SU-DHL-6 (cell line): ENCODE measurements at regions not wholly inside any gene's neighbourhood (a gene's known extent, or its start where the extent isn't known, plus 50 kb on each side); places are given as distances from the start of the nearest gene placed in this dataset.
"Not testable (repeated sequence)": the region's sequence is repeated elsewhere in the genome, so short reads cannot be mapped to it uniquely, and the experiment has no call there.

Experiments
- H2AFZ ChIP-seq: fragments of 200-600 bp; sonication (generic); 2 replicates; pipeline ENCODE4 v1.6.1; 2014; ENCODE audit warnings: low read depth, mild to moderate bottlenecking, moderate library complexity, mixed read lengths, antibody characterized with exemption, low read length; ENCODE audit not compliant: severe bottlenecking
- H3F3A ChIP-seq: fragments of 200-600 bp; shearing (Covaris generic); 2 replicates; pipeline ENCODE4 v1.6.0; 2016; ENCODE audit warnings: antibody characterized with exemption, mild to moderate bottlenecking; ENCODE audit not compliant: insufficient read depth
- H3K27ac ChIP-seq: fragments of 200-600 bp; sonication (generic); 2 replicates; pipeline ENCODE4 v1.5.1; 2016; ENCODE audit warnings: low read depth, mild to moderate bottlenecking, low read length, moderate library complexity, mixed read lengths
- H3K27me3 ChIP-seq: fragments of 200-600 bp; sonication (generic), shearing (Covaris generic); 2 replicates; pipeline ENCODE4 v1.6.0; 2014; ENCODE audit warnings: mild to moderate bottlenecking, low read length
- H3K36me3 ChIP-seq: fragments of 200-600 bp; sonication (generic); 2 replicates; pipeline ENCODE4 v1.6.1; 2014; ENCODE audit warnings: mild to moderate bottlenecking, low read length, mixed read lengths
- H3K4me2 ChIP-seq: fragments of 300-600, 200-600 bp; shearing (Covaris generic), sonication (generic); 2 replicates; pipeline ENCODE4 v1.6.0; 2014; ENCODE audit warnings: low read length, low read depth, mild to moderate bottlenecking; ENCODE audit not compliant: poor library complexity, severe bottlenecking
- H3K4me3 ChIP-seq: fragments of 200-600 bp; sonication (generic); 2 replicates; pipeline ENCODE4 v1.5.1; 2014; ENCODE audit warnings: antibody characterized with exemption, low read length, mild to moderate bottlenecking, mixed read lengths; ENCODE audit not compliant: insufficient read depth, poor library complexity, severe bottlenecking
- H3K79me2 ChIP-seq: fragments of 200-600 bp; sonication (generic); 2 replicates; pipeline ENCODE4 v1.6.1; 2014; ENCODE audit warnings: mild to moderate bottlenecking, low read length, moderate library complexity; ENCODE audit not compliant: insufficient read depth
- H3K9ac ChIP-seq: fragments of 200-600 bp; sonication (generic); 2 replicates; pipeline ENCODE4 v1.7.0; 2014; ENCODE audit warnings: mild to moderate bottlenecking, low read length
- H3K9me2 ChIP-seq: fragments of 200-600 bp; sonication (generic); replicated peaks from 2 replicates; pipeline ENCODE4 v1.6.1; 2014; ENCODE audit warnings: low read length; ENCODE audit not compliant: insufficient read depth
- H3K9me3 ChIP-seq: fragments of 200-600 bp; sonication (generic); 2 replicates; pipeline ENCODE4 v1.6.1; 2014; ENCODE audit warnings: low read length, mixed read lengths; ENCODE audit not compliant: insufficient read depth
- H4K20me1 ChIP-seq: fragments of 200-600 bp; sonication (generic); 2 replicates; pipeline ENCODE4 v1.6.1; 2014; ENCODE audit warnings: low read depth, mild to moderate bottlenecking, antibody characterized with exemption, low read length, moderate library complexity, mixed read lengths
- EZH2phosphoT487 ChIP-seq: fragments of 200-600 bp; sonication (generic), shearing (Covaris generic); conservative IDR thresholded peaks from 2 replicates; pipeline ENCODE4 v1.6.1; 2018; ENCODE audit warnings: mild to moderate bottlenecking, antibody characterized with exemption, low read length, moderate library complexity, mixed read lengths
- TF ChIP-seq, protein P1 (sequence below): fragments of 200-600 bp; sonication (generic); IDR thresholded peaks from one replicate; pipeline ENCODE4 v1.5.1; 2017; ENCODE audit warnings: antibody characterized with exemption, mild to moderate bottlenecking, low read length, moderate library complexity; ENCODE audit not compliant: insufficient read depth, poor library complexity, severe bottlenecking

DNA sequence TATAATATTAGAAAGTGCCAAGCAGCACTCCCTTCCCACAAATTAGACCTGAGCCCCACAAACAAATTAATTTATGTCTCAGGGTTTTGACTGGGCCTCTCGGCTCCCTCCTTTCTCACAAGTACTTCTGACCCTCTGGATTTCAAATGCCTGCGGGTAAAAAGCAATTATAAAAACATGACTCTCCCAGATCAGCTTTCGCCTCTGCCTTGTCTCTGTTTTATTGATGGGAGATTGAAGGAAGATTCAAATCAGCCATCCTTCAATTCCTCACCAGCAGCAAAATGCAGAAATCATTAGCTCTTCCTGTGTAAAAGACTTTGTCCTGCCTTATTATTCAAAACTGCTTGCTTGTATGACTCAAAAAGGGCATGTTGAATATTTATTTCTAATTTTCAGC is 453.7 kb upstream of the MKI67 start:
- Histone ChIP-seq H3K79me2 (no peaks in the 10 kb centered on the region), H3K4me2 (no peak overlapping the region), H3F3A (no peaks in the 10 kb centered on the region), H3K9me2 (no peaks in the 10 kb centered on the region), H3K9me3 (no peaks in the 10 kb centered on the region), H3K4me3 (no peak overlapping the region), H3K27me3 (no peaks in the 10 kb centered on the region), H3K36me3 (no peaks in the 10 kb centered on the region), H3K9ac (no peak overlapping the region), H4K20me1 (no peaks in the 10 kb centered on the region), H3K27ac (no peak overlapping the region), H2AFZ (no peak overlapping the region)
- TF ChIP-seq, protein P1, sequence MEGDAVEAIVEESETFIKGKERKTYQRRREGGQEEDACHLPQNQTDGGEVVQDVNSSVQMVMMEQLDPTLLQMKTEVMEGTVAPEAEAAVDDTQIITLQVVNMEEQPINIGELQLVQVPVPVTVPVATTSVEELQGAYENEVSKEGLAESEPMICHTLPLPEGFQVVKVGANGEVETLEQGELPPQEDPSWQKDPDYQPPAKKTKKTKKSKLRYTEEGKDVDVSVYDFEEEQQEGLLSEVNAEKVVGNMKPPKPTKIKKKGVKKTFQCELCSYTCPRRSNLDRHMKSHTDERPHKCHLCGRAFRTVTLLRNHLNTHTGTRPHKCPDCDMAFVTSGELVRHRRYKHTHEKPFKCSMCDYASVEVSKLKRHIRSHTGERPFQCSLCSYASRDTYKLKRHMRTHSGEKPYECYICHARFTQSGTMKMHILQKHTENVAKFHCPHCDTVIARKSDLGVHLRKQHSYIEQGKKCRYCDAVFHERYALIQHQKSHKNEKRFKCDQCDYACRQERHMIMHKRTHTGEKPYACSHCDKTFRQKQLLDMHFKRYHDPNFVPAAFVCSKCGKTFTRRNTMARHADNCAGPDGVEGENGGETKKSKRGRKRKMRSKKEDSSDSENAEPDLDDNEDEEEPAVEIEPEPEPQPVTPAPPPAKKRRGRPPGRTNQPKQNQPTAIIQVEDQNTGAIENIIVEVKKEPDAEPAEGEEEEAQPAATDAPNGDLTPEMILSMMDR = no peak
- no peak for TF ChIP-seq EZH2phosphoT487

DNA sequence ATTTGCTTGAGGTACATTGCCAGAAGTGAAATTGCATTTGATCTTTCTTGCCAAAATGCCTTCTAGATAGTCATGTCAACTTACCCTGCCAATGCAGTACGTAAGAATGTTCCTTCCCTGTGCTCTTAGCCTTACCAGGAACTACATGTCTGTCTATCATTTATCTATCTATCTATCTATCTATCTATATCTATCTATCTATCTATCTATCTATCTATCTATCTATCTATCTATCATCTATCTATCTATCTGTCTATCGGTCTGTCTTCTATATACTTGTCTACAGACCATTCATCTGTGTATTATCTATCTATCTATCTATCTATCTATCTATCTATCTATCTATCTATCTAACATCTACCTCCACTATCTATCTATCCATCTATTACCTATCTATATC is 456.9 kb upstream of the MKI67 start:
- H3K9me2 ChIP-seq = not testable (repeated sequence)

DNA sequence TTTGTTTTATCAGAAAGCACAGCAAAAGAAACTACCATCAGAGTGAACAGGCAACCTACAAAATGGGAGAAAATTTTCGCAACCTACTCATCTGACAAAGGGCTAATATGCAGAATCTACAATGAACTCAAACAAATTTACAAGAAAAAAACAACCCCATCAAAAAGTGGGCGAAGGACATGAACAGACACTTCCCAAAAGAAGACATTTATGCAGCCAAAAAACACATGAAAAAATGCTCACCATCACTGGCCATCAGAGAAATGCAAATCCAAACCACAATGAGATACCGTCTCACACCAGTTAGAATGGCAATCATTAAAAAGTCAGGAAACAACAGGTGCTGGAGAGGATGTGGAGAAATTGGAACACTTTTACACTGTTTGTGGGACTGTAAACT is 460.4 kb upstream of the MKI67 start:
- H3K9me2 ChIP-seq, H3K27me3 ChIP-seq, H3K9me3 ChIP-seq, H3F3A ChIP-seq, H3K9ac ChIP-seq, H3K27ac ChIP-seq, H3K79me2 ChIP-seq, H3K4me2 ChIP-seq, H2AFZ ChIP-seq, H4K20me1 ChIP-seq, H3K4me3 ChIP-seq, H3K36me3 ChIP-seq: not testable (repeated sequence)

More for the DNA sequence above, 456.9 kb upstream of the MKI67 start:
- not testable (repeated sequence) for H3F3A ChIP-seq, H3K79me2 ChIP-seq, H2AFZ ChIP-seq, H4K20me1 ChIP-seq, H3K4me2 ChIP-seq, H3K9me3 ChIP-seq, H3K9ac ChIP-seq, H3K36me3 ChIP-seq, H3K4me3 ChIP-seq, H3K27me3 ChIP-seq, H3K27ac ChIP-seq

DNA sequence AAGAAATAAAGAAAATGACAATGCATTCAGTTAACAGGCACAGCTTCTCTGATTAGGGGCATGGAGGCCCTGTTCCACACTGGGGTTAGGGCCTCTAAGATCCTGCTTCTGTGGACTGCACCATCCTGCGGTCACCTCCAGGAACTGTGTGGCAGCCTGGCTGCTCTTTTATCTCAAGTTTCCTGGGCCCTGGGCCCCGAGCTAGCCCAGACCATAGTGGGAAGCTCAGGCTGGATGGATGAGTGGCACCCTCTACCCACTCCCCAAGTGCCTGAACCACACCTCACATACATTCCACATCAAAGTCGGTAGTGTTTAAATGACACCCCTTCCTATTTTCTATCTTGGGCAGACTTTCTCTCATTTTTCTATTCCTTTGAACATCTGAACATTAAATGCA is 461.5 kb upstream of the MKI67 start:
- no peak overlapping the region for H2AFZ ChIP-seq
- H3K79me2 ChIP-seq = no peaks in the 10 kb centered on the region
- H3F3A ChIP-seq = no peaks in the 10 kb centered on the region
- no peak overlapping the region for H3K4me2 ChIP-seq
- no peak overlapping the region for H3K4me3 ChIP-seq
- no peak for TF ChIP-seq EZH2phosphoT487
- TF ChIP-seq, protein P1 = no peak
- H3K27me3 ChIP-seq = no peaks in the 10 kb centered on the region
- H3K36me3 ChIP-seq = no peaks in the 10 kb centered on the region
- no peaks in the 10 kb centered on the region for H4K20me1 ChIP-seq
- no peak overlapping the region for H3K27ac ChIP-seq
- no peaks in the 10 kb centered on the region for H3K9me3 ChIP-seq
- H3K9me2 ChIP-seq = no peaks in the 10 kb centered on the region
- H3K9ac ChIP-seq = no peak overlapping the region
